IPS DF 6.9 (cell line): ENCODE measurements at regions not wholly inside any gene's neighbourhood (a gene's known extent, or its start where the extent isn't known, plus 50 kb on each side); places are given as distances from the start of the nearest gene placed in this dataset.
"Not testable (repeated sequence)": the region's sequence is repeated elsewhere in the genome, so short reads cannot be mapped to it uniquely, and the experiment has no call there.

Experiments
- DNase-seq: peaks from one replicate; pipeline ENCODE4 v3.0.0-alpha.2; 2013; ENCODE audit warnings: low read depth, low spot score
- H3K27ac ChIP-seq: one replicate; pipeline ENCODE4 v1.5.1; 2013; ENCODE audit warnings: low read length, control low read depth
- H3K27me3 ChIP-seq: 2 replicates; pipeline ENCODE4 v1.6.1; 2013; ENCODE audit warnings: mild to moderate bottlenecking, low read length; ENCODE audit not compliant: control insufficient read depth, insufficient read depth
- H3K36me3 ChIP-seq: 2 replicates; pipeline ENCODE4 v1.6.1; 2013; ENCODE audit warnings: low read length; ENCODE audit not compliant: control insufficient read depth, insufficient read depth
- H3K4me1 ChIP-seq: 2 replicates; pipeline ENCODE4 v1.6.1; 2013; ENCODE audit warnings: low read length; ENCODE audit not compliant: control insufficient read depth, insufficient read depth
- H3K4me3 ChIP-seq: 2 replicates; pipeline ENCODE4 v1.5.1; 2013; ENCODE audit warnings: mild to moderate bottlenecking, low read length
- H3K9me3 ChIP-seq: 2 replicates; pipeline ENCODE4 v1.6.1; 2013; ENCODE audit warnings: low read length, inconsistent platforms; ENCODE audit not compliant: control insufficient read depth, insufficient read depth
- WGBS: extraction: QIAGEN DNeasy Blood & Tissue Kit; methylation state at CpG from one replicate; pipeline ENCODE4 v1.1.7; 2013; ENCODE audit warnings: mixed read lengths, missing lambda C conversion rate; ENCODE audit not compliant: insufficient read length, insufficient coverage; 5-methylcytosine and 5-hydroxymethylcytosine counted together

GRCh38 chr14:105854600-105855245 lies 328.3 kb downstream of the TMEM121 start:
- Histone ChIP-seq H3K36me3 (no peaks in the 10 kb centered on the region), H3K27ac (no peak overlapping the region), H3K4me1 (no peaks in the 10 kb centered on the region), H3K27me3 (no peaks in the 10 kb centered on the region), H3K9me3 (peaks cover 39% of the 10 kb centered on the region), H3K4me3 (no peak overlapping the region)
- no CpG with 5 or more reads among the region's 26 CpGs for WGBS
- DNase-seq, result no peak

DNA sequence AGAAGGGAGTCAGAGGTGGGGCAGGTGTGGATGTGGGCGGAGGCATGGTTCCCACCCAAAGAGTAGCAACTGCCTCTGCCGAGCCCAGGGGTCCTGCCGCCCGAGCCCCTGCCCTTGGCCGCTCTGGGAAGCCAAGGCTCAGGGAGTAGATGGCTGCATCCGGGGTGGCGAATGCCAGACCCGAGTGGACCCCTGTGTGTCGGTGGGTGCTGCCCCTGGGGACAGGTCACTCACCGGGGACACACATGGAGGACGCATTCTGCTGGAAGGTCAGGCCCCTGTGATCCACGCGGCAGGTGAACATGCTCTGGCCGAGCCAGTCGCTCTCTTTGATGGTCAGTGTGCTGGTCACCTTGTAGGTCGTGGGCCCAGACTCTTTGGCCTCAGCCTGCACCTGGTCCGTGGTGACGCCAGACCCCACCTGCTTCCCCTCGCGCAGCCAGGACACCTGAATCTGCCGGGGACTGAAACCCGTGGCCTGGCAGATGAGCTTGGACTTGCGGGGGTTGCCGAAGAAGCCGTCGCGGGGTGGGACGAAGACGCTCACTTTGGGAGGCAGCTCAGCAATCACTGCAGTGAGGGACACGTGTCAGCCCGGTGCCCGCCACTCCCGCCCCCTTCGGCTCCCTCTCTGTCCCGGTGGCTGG lies 329.0 kb downstream of the TMEM121 start:
- Histone ChIP-seq H3K27ac (no peak overlapping the region), H3K36me3 (no peaks in the 10 kb centered on the region), H3K4me1 (no peaks in the 10 kb centered on the region), H3K27me3 (no peaks in the 10 kb centered on the region), H3K9me3 (peaks cover 33% of the 10 kb centered on the region), H3K4me3 (no peak overlapping the region)
- DNase-seq, result no peak
- no CpG with 5 or more reads among the region's 35 CpGs for WGBS

GRCh38 chr14:105855893-105856675 lies 329.7 kb downstream of the TMEM121 start:
- Histone ChIP-seq H3K27me3 (no peaks in the 10 kb centered on the region), H3K9me3 (peaks cover 31% of the 10 kb centered on the region), H3K27ac (no peak overlapping the region), H3K36me3 (no peaks in the 10 kb centered on the region), H3K4me3 (no peak overlapping the region), H3K4me1 (no peaks in the 10 kb centered on the region)
- no CpG with 5 or more reads among the region's 28 CpGs for WGBS
- no peak for DNase-seq

DNA sequence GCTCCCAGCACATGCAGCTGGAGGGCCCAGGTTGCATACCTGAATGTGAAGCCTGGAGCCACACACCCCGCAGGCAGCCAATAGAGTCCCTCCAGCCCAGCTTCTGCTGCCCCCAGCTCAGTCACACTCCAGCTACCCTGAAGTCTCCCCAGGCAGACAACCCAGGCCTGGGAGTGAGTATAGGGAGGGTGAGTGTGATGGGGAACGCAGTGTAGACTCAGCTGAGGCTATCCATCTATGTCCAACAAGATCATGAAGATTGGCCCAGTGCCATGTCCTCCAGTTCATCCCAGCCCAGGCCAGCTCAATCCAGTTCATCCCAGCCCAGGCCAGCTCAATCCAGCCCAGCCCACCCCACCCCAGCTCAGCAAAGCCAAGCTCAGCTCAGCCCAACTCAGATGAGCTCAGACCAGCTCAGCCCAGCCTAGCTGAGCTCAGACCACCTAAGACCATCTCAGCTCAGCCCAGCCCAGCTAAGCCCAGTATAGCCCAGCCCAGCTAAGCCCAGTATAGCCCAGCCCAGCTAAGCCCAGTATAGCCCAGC lies 330.4 kb downstream of the TMEM121 start:
- DNase-seq, result no peak
- Histone ChIP-seq H3K27ac (no peak overlapping the region), H3K4me1 (no peaks in the 10 kb centered on the region), H3K27me3 (no peaks in the 10 kb centered on the region), H3K4me3 (no peak overlapping the region), H3K36me3 (no peaks in the 10 kb centered on the region), H3K9me3 (peaks cover 31% of the 10 kb centered on the region)
- WGBS, result no CpG with 5 or more reads among the region's 2 CpGs

- H3K27me3 ChIP-seq, result no peaks in the 10 kb centered on the region
- H3K4me3 ChIP-seq, result no peak overlapping the region
- peaks cover 31% of the 10 kb centered on the region for H3K9me3 ChIP-seq
- H3K36me3 ChIP-seq, result no peaks in the 10 kb centered on the region
- H3K27ac ChIP-seq, result no peak overlapping the region
- no CpG with 5 or more reads among the region's 1 CpG for WGBS
- no peaks in the 10 kb centered on the region for H3K4me1 ChIP-seq
- DNase-seq, result no peak
Observed at GRCh38 chr14:105857220-105857825, 330.9 kb downstream of the TMEM121 start.

DNA sequence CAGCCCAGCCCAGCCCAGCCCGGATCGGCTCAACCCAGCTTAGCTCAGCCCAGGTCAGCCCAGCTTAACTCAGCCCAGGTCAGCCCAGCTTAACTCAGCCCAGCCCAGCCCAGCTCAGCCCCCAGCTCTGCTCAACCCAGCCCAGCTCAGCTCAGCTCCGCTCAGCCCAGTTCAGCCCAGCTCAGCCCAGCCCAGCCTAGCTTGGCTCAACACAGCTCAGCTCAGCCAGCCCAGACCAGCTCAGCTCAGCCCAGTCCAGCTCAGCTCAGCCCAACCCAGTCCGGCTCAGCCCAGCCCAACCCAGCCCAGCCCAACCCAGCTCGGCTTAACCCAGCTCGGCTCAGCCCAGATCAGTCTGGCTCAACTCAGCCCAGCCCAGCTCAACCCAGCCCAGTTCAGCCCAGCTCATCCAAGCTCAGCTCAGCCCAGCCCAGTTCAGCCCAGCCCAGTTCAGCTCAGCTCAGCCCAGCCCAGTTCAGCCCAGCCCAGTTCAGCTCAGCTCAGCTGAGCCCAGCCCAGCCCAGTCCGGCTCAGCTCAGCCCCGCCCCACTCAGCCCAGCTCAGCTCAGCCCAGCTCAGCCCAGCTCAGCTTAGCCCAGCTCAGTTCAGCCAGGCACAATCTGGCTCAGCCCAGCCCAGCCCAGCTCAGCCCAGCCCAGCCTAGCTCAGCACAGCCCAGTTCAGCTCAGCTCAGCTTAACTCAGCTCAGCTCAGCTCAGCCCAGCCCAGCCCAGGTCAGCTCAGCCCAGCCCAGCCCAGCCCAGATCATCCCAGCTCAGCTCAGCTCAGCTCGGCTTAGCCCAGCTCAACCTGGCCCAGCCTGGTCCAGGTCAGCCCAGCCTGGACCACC lies 331.7 kb downstream of the TMEM121 start:
- Histone ChIP-seq H3K27ac (no peak overlapping the region), H3K36me3 (no peaks in the 10 kb centered on the region), H3K27me3 (no peaks in the 10 kb centered on the region), H3K9me3 (peaks cover 31% of the 10 kb centered on the region), H3K4me1 (no peaks in the 10 kb centered on the region), H3K4me3 (no peak overlapping the region; the same call in 1 of the 2 replicates)
- no peak for DNase-seq
- no CpG with 5 or more reads among the region's 9 CpGs for WGBS

DNA sequence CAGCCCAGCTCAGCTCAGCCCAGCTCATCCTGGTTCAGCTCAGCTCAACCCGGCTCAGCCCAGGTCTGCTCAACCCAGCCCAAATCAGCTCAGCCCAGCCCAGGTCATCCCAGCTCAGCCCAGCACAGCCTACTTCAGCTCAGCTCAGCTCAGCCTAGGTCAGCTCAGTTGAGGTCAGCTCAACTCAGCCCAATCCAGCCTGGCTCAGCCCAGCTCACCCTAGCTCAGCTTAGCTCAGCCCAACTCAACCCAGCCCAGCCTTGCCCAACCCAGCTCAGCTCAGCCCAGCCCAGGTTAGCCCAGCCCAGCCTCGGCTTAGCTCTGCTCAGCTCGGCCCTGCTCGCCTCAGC lies 332.3 kb downstream of the TMEM121 start:
- Histone ChIP-seq H3K27ac (no peak overlapping the region), H3K4me3 (no peak overlapping the region), H3K9me3 (peaks cover 29% of the 10 kb centered on the region), H3K4me1 (no peaks in the 10 kb centered on the region), H3K27me3 (no peaks in the 10 kb centered on the region), H3K36me3 (no peaks in the 10 kb centered on the region)
- no peak for DNase-seq
- WGBS, result no CpG with 5 or more reads among the region's 4 CpGs

DNA sequence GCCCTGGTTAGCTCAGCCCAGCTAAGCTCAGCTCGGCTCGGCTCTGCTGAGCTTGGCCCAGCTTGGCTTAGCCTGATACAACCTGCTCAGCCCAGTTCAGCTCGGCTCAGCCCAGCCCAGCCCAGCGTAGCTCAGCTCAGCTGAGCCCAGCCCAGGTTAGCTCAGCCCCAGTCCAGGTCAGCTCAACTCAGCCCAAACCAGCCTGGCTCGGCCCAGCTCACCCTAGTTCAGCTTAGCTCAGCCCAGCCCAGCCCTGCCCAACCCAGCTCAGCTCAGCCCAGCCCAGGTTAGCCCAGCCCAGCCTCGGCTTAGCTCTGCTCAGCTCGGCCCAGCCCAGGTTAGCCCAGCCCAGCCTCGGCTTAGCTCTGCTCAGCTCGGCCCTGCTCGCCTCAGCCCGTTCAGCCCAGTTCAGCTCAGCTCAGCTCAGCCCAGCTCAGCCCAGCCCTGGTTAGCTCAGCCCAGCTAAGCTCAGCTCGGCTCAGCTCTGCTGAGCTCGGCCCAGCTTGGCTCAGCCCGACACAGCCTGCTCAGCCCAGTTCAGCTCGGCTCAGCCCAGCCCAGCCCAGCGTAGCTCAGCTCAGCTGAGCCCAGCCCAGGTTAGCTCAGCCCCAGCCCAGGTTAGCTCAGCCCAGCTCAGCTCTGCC lies 332.8 kb downstream of the TMEM121 start:
- H3K27ac ChIP-seq, H3K4me1 ChIP-seq, H3K4me3 ChIP-seq, H3K27me3 ChIP-seq, H3K36me3 ChIP-seq, DNase-seq: not testable (repeated sequence)
- H3K9me3 ChIP-seq, result peaks cover 31% of the 10 kb centered on the region
- WGBS, result no CpG with 5 or more reads among the region's 16 CpGs

GRCh38 chr14:105859717-105860614 lies 333.6 kb downstream of the TMEM121 start:
- Histone ChIP-seq H3K36me3 (no peaks in the 10 kb centered on the region; the same call in 1 of the 2 replicates), H3K27me3 (no peaks in the 10 kb centered on the region), H3K9me3 (peaks cover 29% of the 10 kb centered on the region), H3K4me1 (no peaks in the 10 kb centered on the region), H3K4me3 (no peak overlapping the region), H3K27ac (no peak overlapping the region)
- no peak for DNase-seq
- WGBS, result no CpG with 5 or more reads among the region's 11 CpGs
